HepG2 (cell line): ENCODE measurements at regions not wholly inside any gene's neighbourhood (a gene's known extent, or its start where the extent isn't known, plus 50 kb on each side); places are given as distances from the start of the nearest gene placed in this dataset.

ENCODE experiments used
- ATAC-seq: fragments of 200-7000 bp; cut with Tn5 transposase; 3 replicates; pipeline ENCODE4 v1.9.1; 2020; ENCODE audit warnings: mild to moderate bottlenecking, moderate library complexity
- BruUV-seq: library from RNA; stranded (reverse); fragments of 400-500 nt; replicated peaks from 2 replicates; lab custom pipeline; 2021; lab: Mats Ljungman, UMichigan
- CTCF ChIA-PET: fragments of 300-600 bp; formaldehyde crosslinking; extraction: SDS; loops from one replicate; lab custom pipeline; 2021; ENCODE audit warnings: low total read pairs, inconsistent platforms, low intra/inter-chr PET ratio; lab: Yijun Ruan, JAX
- POLR2A ChIA-PET: fragments of 350-600 bp; sonication (Branson Sonifier 250); formaldehyde crosslinking; loops from one replicate; lab custom pipeline; 2020; ENCODE audit warnings: antibody characterized with exemption, inconsistent platforms; lab: Yijun Ruan, JAX
- DNase-seq: peaks from one replicate; pipeline ENCODE4 v3.0.0-alpha.2; 2015; ENCODE audit warnings: low spot score
- FAIRE-seq: peaks from 3 replicates; lab custom pipeline; 2011; peaks lifted over from hg19 to GRCh38; lab: Jason Lieb, UNC
- H2AFZ ChIP-seq: one replicate; pipeline ENCODE4 v1.6.1; 2011; ENCODE audit warnings: low read length, inconsistent platforms
- H3K27ac ChIP-seq: fragments of 300-600 bp; 3 replicates; pipeline ENCODE4 v1.8.0; 2011; ENCODE audit warnings: mixed run types, mild to moderate bottlenecking, mixed read lengths, low read length, inconsistent platforms; ENCODE audit not compliant: insufficient read depth; ENCODE audit errors: extremely low read length
- H3K27me3 ChIP-seq, 2 experiments: fragments of 200-600 bp in 1 of 2; 2 replicates in 1 of 2; 3 replicates in 1 of 2; pipeline versions ENCODE4 v1.6.0 to v1.8.0; 2011; ENCODE audit warnings: low read length in 2 of 2, mild to moderate bottlenecking in 2 of 2, moderate library complexity in 2 of 2, inconsistent platforms in 1 of 2; ENCODE audit not compliant: insufficient read depth in 2 of 2, control insufficient read depth in 1 of 2
- H3K36me3 ChIP-seq, 2 experiments: fragments of 200-600 bp in 1 of 2; replicated peaks in 1 of 2; 2 replicates in 1 of 2; 3 replicates in 1 of 2; pipeline versions ENCODE4 v1.5.1 to v1.8.0; 2011; ENCODE audit warnings: low read length in 2 of 2, inconsistent platforms in 1 of 2; ENCODE audit not compliant: insufficient read depth in 2 of 2, control insufficient read depth in 1 of 2
- H3K4me1 ChIP-seq: 2 replicates; pipeline ENCODE4 v1.5.1; 2012; ENCODE audit warnings: low read length, inconsistent platforms; ENCODE audit not compliant: insufficient read depth
- H3K4me2 ChIP-seq: 2 replicates; pipeline ENCODE4 v1.6.0; 2011; ENCODE audit warnings: low read depth, low read length, inconsistent platforms
- H3K4me3 ChIP-seq, 3 experiments: fragments of 200-600 bp in 1 of 3; sonication (generic), shearing (Covaris generic) in 1 of 3; replicated peaks in 1 of 3; 2 replicates each; pipeline ENCODE4 v1.5.1; 2011 to 2016; ENCODE audit warnings: low read length in 3 of 3, inconsistent platforms in 2 of 3, low read depth in 2 of 3, mild to moderate bottlenecking in 2 of 3, control low read depth in 1 of 3, mixed read lengths in 1 of 3; ENCODE audit not compliant: insufficient read depth in 1 of 3
- H3K79me2 ChIP-seq: one replicate; pipeline ENCODE4 v1.6.1; 2011; ENCODE audit warnings: low read length, inconsistent platforms; ENCODE audit not compliant: insufficient read depth
- H3K9ac ChIP-seq: 2 replicates; pipeline ENCODE4 v1.6.0; 2011; ENCODE audit warnings: mild to moderate bottlenecking, low read depth, low read length, inconsistent platforms; ENCODE audit not compliant: insufficient read depth
- H3K9me3 ChIP-seq: 2 replicates; pipeline ENCODE4 v1.5.1; 2012; ENCODE audit warnings: mild to moderate bottlenecking, low read length
- H4K20me1 ChIP-seq: 2 replicates; pipeline ENCODE4 v1.6.0; 2011; ENCODE audit warnings: inconsistent platforms, mild to moderate bottlenecking, low read length, moderate library complexity; ENCODE audit not compliant: insufficient read depth
- AGO2 ChIP-seq: fragments of 200-400 bp; formaldehyde crosslinking; optimal IDR thresholded peaks from 2 replicates; pipeline ENCODE3; 2017; ENCODE audit warnings: mild to moderate bottlenecking, low read depth, low read length, moderate library complexity
- DRAP1 ChIP-seq: IDR thresholded peaks from 2 replicates; pipeline ENCODE4 v1.6.1; 2016; ENCODE audit warnings: missing genetic modification reagents, missing compliant biosample characterization
- HES4 ChIP-seq: sonication (generic); formaldehyde crosslinking; IDR thresholded peaks from 2 replicates; pipeline ENCODE4 v1.9.0; 2021; ENCODE audit warnings: mild to moderate bottlenecking, missing genetic modification reagents, borderline replicate concordance
- IRF9 ChIP-seq: sonication (generic); formaldehyde crosslinking; IDR thresholded peaks from 2 replicates; pipeline ENCODE4 v1.8.0; 2022; ENCODE audit warnings: missing genetic modification reagents, mild to moderate bottlenecking, borderline replicate concordance
- KMT2B ChIP-seq: IDR thresholded peaks from 2 replicates; pipeline ENCODE4 v1.6.1; 2016; ENCODE audit warnings: missing genetic modification reagents, missing compliant biosample characterization
- NR2C2 ChIP-seq: sonication (generic); formaldehyde crosslinking; IDR thresholded peaks from 2 replicates; pipeline ENCODE4 v1.4.0; 2020; ENCODE audit warnings: missing genetic modification reagents, mild to moderate bottlenecking, moderate library complexity, borderline replicate concordance
- RELA ChIP-seq: sonication (generic); formaldehyde crosslinking; IDR thresholded peaks from 2 replicates; pipeline ENCODE4 v1.4.0; 2020; ENCODE audit warnings: missing genetic modification reagents
- SRSF1 ChIP-seq: fragments of 200-400 bp; formaldehyde crosslinking; optimal IDR thresholded peaks from 2 replicates; pipeline ENCODE3; 2017; ENCODE audit warnings: mild to moderate bottlenecking, low read depth, low read length, moderate library complexity
- ZNF329 ChIP-seq: sonication (generic); formaldehyde crosslinking; IDR thresholded peaks from 2 replicates; pipeline ENCODE4 v1.9.0; 2021; ENCODE audit warnings: low read depth, mild to moderate bottlenecking, missing genetic modification reagents
- ZNF34 ChIP-seq: sonication (generic); formaldehyde crosslinking; IDR thresholded peaks from 2 replicates; pipeline ENCODE4 v1.4.0; 2020; ENCODE audit warnings: mild to moderate bottlenecking, missing genetic modification reagents, borderline replicate concordance
- ZNF619 ChIP-seq: sonication (generic); formaldehyde crosslinking; IDR thresholded peaks from 2 replicates; pipeline ENCODE4 v1.4.0; 2020; ENCODE audit warnings: mild to moderate bottlenecking, missing genetic modification reagents
- ZNF687 ChIP-seq: sonication (generic); formaldehyde crosslinking; IDR thresholded peaks from 2 replicates; pipeline ENCODE4 v1.5.1; 2020; ENCODE audit warnings: mild to moderate bottlenecking, missing genetic modification reagents, moderate library complexity
- ZNF790 ChIP-seq: sonication (generic); formaldehyde crosslinking; IDR thresholded peaks from 2 replicates; pipeline ENCODE4 v1.8.0; 2022; ENCODE audit warnings: missing genetic modification reagents, mild to moderate bottlenecking, borderline replicate concordance
- ZUFSP ChIP-seq: sonication (generic); formaldehyde crosslinking; IDR thresholded peaks from 2 replicates; pipeline ENCODE4 v1.9.0; 2021; ENCODE audit warnings: missing genetic modification reagents, mild to moderate bottlenecking, borderline replicate concordance
- WGBS: methylation state at CpG from one replicate; pipeline ENCODE4 v1.1.6; 2017; ENCODE audit warnings: low lambda C conversion rate; 5-methylcytosine and 5-hydroxymethylcytosine counted together
- in situ Hi-C: cut with HindIII; loops from 2 replicates; pipeline ENCODE4 v1.10.0; 2017; ENCODE audit warnings: low pct_unique_long_range_greater_than_20kb; ENCODE audit not compliant: extremely low pct_ligation_motif_present
- intact Hi-C: fragments of 100-400 bp; cut with micrococcal nuclease; formaldehyde crosslinking; loops from one replicate; pipeline ENCODE4 v1.10.0; 2022; ENCODE audit not compliant: unreplicated experiment

GRCh38 chr7:46719616-46720015, 798.5 kb upstream of the IGFBP3 start:
- FAIRE-seq, result no peak
- H3K27ac ChIP-seq, result no peak overlapping the region
- CTCF ChIA-PET, result no interaction called here

GRCh38 chr7:46716926-46717325, 795.9 kb upstream of the IGFBP3 start:
- DNase-seq (no peak), FAIRE-seq (no peak), ATAC-seq (no peak)
- in situ Hi-C loops, result no loop called here
- Histone ChIP-seq H3K9ac (no peak overlapping the region), H3K4me2 (no peak overlapping the region), H4K20me1 (no peaks in the 10 kb centered on the region), H3K4me3 (no peak overlapping the region), H3K79me2 (no peaks in the 10 kb centered on the region), H3K9me3 (no peaks in the 10 kb centered on the region), H3K27me3 (no peaks in the 10 kb centered on the region), H2AFZ (no peak overlapping the region), H3K36me3 (no peaks in the 10 kb centered on the region), H3K27ac (no peak overlapping the region), H3K4me1 (peaks cover 11% of the 10 kb centered on the region)
- BruUV-seq, result no TSS peak
- intact Hi-C loops, result no loop called here
- ChIA-PET POLR2A (no interaction called here), CTCF (no interaction called here)
- 0% methylated on average over 1 of the region's 1 CpG for WGBS
- TF ChIP-seq DRAP1, result no peak
- TF ChIP-seq ZNF687, result no peak
- no peak for TF ChIP-seq RELA (CRISPR knock-in tag)
- no peak for TF ChIP-seq SRSF1
- no peak for TF ChIP-seq HES4
- no peak for TF ChIP-seq ZNF329 (CRISPR knock-in tag)
- TF ChIP-seq IRF9 (CRISPR knock-in tag), result no peak
- TF ChIP-seq ZUFSP (CRISPR knock-in tag), result no peak
- no peak for TF ChIP-seq NR2C2 (CRISPR knock-in tag)
- TF ChIP-seq AGO2, result no peak

More at GRCh38 chr7:46719616-46720015, 798.5 kb upstream of the IGFBP3 start:
- Histone ChIP-seq H2AFZ (no peak overlapping the region), H3K27me3 (no peaks in the 10 kb centered on the region), H3K9ac (no peak overlapping the region), H4K20me1 (no peaks in the 10 kb centered on the region), H3K9me3 (no peaks in the 10 kb centered on the region), H3K36me3 (no peaks in the 10 kb centered on the region), H3K4me2 (no peak overlapping the region), H3K4me3 (no peak overlapping the region), H3K4me1 (no peaks in the 10 kb centered on the region), H3K79me2 (no peaks in the 10 kb centered on the region)
- 36% methylated on average over 1 of the region's 1 CpG for WGBS
- TF ChIP-seq ZNF34 (CRISPR knock-in tag) (no peak), KMT2B (CRISPR knock-in tag) (no peak), ZNF619 (CRISPR knock-in tag) (no peak), ZNF790 (CRISPR knock-in tag) (no peak)
- POLR2A ChIA-PET, result no interaction called here
- intact Hi-C loops, result no loop called here
- no TSS peak for BruUV-seq
- DNase-seq (no peak), ATAC-seq (no peak)
- in situ Hi-C loops, result no loop called here
